Trophoblast cell (in vitro differentiated cells and primary cell): ENCODE measurements at regions not wholly inside any gene's neighbourhood (a gene's known extent, or its start where the extent isn't known, plus 50 kb on each side); places are given as distances from the start of the nearest gene placed in this dataset.

ENCODE experiments used
- DNase-seq, 2 donors: peaks; one replicate each; pipeline ENCODE4 v3.0.0-alpha.2; 2016
- H2AFZ ChIP-seq: 2 replicates; pipeline ENCODE4 v1.6.1; 2013; ENCODE audit warnings: low read length, moderate library complexity, mild to moderate bottlenecking; ENCODE audit not compliant: insufficient read depth, poor library complexity
- H2AK5ac ChIP-seq: 2 replicates; pipeline ENCODE4 v1.6.1; 2013; ENCODE audit warnings: mild to moderate bottlenecking, low read length
- H2BK120ac ChIP-seq: 2 replicates; pipeline ENCODE4 v1.6.1; 2013; ENCODE audit warnings: low read length, mild to moderate bottlenecking, moderate library complexity; ENCODE audit not compliant: insufficient read depth, poor library complexity
- H2BK12ac ChIP-seq: 2 replicates; pipeline ENCODE4 v1.6.1; 2013; ENCODE audit warnings: mild to moderate bottlenecking, low read length, moderate library complexity
- H2BK5ac ChIP-seq: 2 replicates; pipeline ENCODE4 v1.6.1; 2013; ENCODE audit warnings: low read length, low read depth, moderate library complexity, mild to moderate bottlenecking; ENCODE audit not compliant: poor library complexity
- H3K14ac ChIP-seq: 2 replicates; pipeline ENCODE4 v1.6.1; 2013; ENCODE audit warnings: mild to moderate bottlenecking, low read length
- H3K18ac ChIP-seq: 2 replicates; pipeline ENCODE4 v1.6.1; 2013; ENCODE audit warnings: mild to moderate bottlenecking, low read length
- H3K23ac ChIP-seq: 2 replicates; pipeline ENCODE4 v1.6.1; 2013; ENCODE audit warnings: low read length
- H3K27ac ChIP-seq: 2 replicates; pipeline ENCODE4 v1.5.1; 2013; ENCODE audit warnings: low read depth, mild to moderate bottlenecking, inconsistent platforms, low read length, moderate library complexity
- H3K27me3 ChIP-seq: 2 replicates; pipeline ENCODE4 v1.6.1; 2013; ENCODE audit warnings: inconsistent platforms, mild to moderate bottlenecking, low read length, moderate library complexity; ENCODE audit not compliant: insufficient read depth
- H3K36me3 ChIP-seq, 2 experiments: 1 replicate in 1 of 2; 2 replicates in 1 of 2; pipeline ENCODE4 v1.6.1; 2013; ENCODE audit warnings: low read length in 2 of 2, mild to moderate bottlenecking in 2 of 2, moderate library complexity in 1 of 2; ENCODE audit not compliant: insufficient read depth in 2 of 2, control insufficient read depth in 1 of 2
- H3K4ac ChIP-seq: 2 replicates; pipeline ENCODE4 v1.6.1; 2013; ENCODE audit warnings: low read depth, mild to moderate bottlenecking, low read length, moderate library complexity
- H3K4me1 ChIP-seq, 2 experiments: 1 replicate in 1 of 2; 2 replicates in 1 of 2; pipeline ENCODE4 v1.6.1; 2013; ENCODE audit warnings: low read length in 2 of 2, mild to moderate bottlenecking in 2 of 2, moderate library complexity in 1 of 2; ENCODE audit not compliant: insufficient read depth in 2 of 2, control insufficient read depth in 1 of 2
- H3K4me2 ChIP-seq: 2 replicates; pipeline ENCODE4 v1.6.1; 2013; ENCODE audit warnings: inconsistent platforms, mild to moderate bottlenecking, low read length, moderate library complexity
- H3K4me3 ChIP-seq: 2 replicates; pipeline ENCODE4 v1.5.1; 2013; ENCODE audit warnings: mild to moderate bottlenecking, low read depth, low read length, inconsistent platforms
- H3K79me1 ChIP-seq: one replicate; pipeline ENCODE4 v1.6.1; 2013; ENCODE audit warnings: low read length
- H3K79me2 ChIP-seq: 2 replicates; pipeline ENCODE4 v1.6.1; 2013; ENCODE audit warnings: low read length, mild to moderate bottlenecking; ENCODE audit not compliant: control insufficient read depth, insufficient read depth, poor library complexity
- H3K9ac ChIP-seq: 2 replicates; pipeline ENCODE4 v1.6.1; 2013; ENCODE audit warnings: mild to moderate bottlenecking, low read length
- H3K9me3 ChIP-seq: 2 replicates; pipeline ENCODE4 v1.6.1; 2013; ENCODE audit warnings: low read depth, mild to moderate bottlenecking, control low read depth, inconsistent platforms, low read length; ENCODE audit not compliant: insufficient read depth
- H4K12ac ChIP-seq: 2 replicates; pipeline ENCODE4 v1.6.1; 2013; ENCODE audit warnings: low read depth, mild to moderate bottlenecking, low read length, moderate library complexity
- H4K8ac ChIP-seq: 2 replicates; pipeline ENCODE4 v1.6.1; 2013; ENCODE audit warnings: low read depth, mild to moderate bottlenecking, low read length, moderate library complexity
- H4K91ac ChIP-seq: one replicate; pipeline ENCODE4 v1.6.1; 2013; ENCODE audit warnings: low read depth, mild to moderate bottlenecking, low read length, moderate library complexity
- WGBS: extraction: QIAGEN DNeasy Blood & Tissue Kit; methylation state at CpG from one replicate; pipeline ENCODE4 v1.1.7; 2013; ENCODE audit warnings: missing lambda C conversion rate; ENCODE audit not compliant: insufficient read length, insufficient coverage; ENCODE audit errors: extremely low coverage; 5-methylcytosine and 5-hydroxymethylcytosine counted together

DNA sequence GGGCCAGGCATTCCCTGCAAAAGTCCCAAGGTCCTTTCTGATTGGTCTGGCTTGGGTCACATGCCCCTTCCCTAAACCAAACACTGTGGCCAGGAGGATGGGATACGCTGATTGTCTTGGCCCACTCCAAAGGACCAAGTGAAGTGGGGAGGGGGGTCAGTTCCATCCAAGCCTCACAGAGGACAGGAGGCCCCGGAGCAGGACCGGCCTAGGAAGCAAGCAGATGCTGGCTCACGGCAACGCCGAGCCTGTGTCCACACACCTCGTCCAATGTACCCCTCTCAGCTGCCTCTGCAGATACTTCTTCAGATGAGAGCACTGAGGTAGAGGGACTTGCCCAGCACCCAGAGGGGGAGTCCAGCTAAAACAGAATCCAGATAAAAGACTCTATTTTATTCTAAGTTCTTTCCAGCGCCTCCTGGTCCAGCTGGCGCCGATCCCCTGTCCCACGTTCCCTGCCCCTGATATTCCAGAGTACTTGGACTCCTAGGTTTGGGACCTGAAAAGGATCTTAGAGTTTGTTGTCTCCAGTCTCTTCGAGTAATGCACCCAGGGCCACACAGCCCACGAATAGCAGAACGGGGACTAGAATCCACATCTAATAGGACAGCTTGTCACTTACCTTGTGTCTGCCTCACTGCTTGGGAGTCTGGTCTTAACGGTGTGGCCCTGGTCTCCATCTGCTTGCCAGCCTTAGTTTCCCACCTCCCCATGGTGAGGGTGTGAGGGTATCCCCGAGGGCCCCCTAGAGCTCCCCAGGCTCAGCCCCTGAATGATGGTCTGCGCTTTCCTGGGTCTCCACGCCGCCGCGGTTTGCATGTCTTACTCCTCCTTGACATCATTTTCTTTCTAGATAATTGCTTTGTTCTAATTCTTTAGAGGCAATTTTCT, 72.4 kb upstream of the UNC5A start:
- H4K12ac ChIP-seq: no peak overlapping the region
- H3K4me2 ChIP-seq: no peak overlapping the region
- no peak overlapping the region for H3K23ac ChIP-seq
- no peak overlapping the region for H4K8ac ChIP-seq
- no peak overlapping the region for H2BK120ac ChIP-seq
- H3K18ac ChIP-seq: no peak overlapping the region
- H3K4me3 ChIP-seq: no peak overlapping the region
- H2AFZ ChIP-seq: no peak overlapping the region
- no peak overlapping the region for H2BK5ac ChIP-seq
- no peaks in the 10 kb centered on the region for H3K79me1 ChIP-seq
- no peaks in the 10 kb centered on the region for H3K79me2 ChIP-seq
- H2BK12ac ChIP-seq: no peak overlapping the region
- H2AK5ac ChIP-seq: no peak overlapping the region
- H3K9ac ChIP-seq: no peak overlapping the region
- no peak overlapping the region for H3K4ac ChIP-seq
- H3K36me3 ChIP-seq: no peaks in the 10 kb centered on the region
- peaks cover under 1% of the 10 kb centered on the region for H3K27me3 ChIP-seq
- WGBS: no CpG with 5 or more reads among the region's 21 CpGs
- DNase-seq: no peak
- H3K4me1 ChIP-seq: peaks cover 2 to 4% of the 10 kb centered on the region in 2 experiments
- no peak overlapping the region for H3K14ac ChIP-seq
- H4K91ac ChIP-seq: no peak overlapping the region
- H3K27ac ChIP-seq: no peak overlapping the region
- peaks cover 5% of the 10 kb centered on the region for H3K9me3 ChIP-seq

DNA sequence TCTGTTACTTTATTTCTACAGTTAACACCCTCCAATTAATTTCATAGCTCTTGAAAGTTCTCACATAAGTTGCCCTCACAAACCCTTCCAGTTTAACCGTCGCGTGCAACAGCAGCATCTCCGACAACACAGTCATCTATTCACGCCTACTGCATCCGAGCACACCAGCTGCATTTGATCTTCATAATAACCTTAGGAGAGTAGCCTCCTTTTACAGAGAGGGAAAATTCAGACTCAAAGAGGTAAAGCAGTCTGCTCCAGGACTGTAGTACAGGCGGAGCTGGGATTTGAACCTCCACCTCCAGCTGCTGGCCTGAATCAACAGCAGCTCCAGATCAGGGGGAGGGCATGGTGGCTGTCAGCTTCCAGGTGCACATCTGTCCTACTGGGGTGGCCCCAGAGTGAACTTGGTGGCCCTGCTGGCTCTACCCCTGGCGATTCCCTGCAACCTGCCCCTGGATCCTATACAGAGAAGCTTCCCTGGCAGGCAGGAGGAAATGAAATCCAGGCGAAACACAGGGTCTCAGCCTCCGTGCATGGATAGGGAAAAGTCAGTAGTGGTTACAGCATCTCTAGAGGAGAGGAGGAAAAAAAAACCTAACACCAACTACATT, 71.6 kb upstream of the UNC5A start:
- Histone ChIP-seq H4K8ac (no peak overlapping the region), H3K27me3 (peaks cover 8% of the 10 kb centered on the region), H2BK5ac (no peak overlapping the region), H2AFZ (no peak overlapping the region), H3K36me3 (no peaks in the 10 kb centered on the region), H3K4me3 (no peak overlapping the region), H3K79me1 (no peaks in the 10 kb centered on the region), H3K18ac (no peak overlapping the region), H3K4ac (no peak overlapping the region), H3K4me2 (no peak overlapping the region), H3K14ac (no peak overlapping the region), H3K23ac (no peak overlapping the region), H4K12ac (no peak overlapping the region), H2BK120ac (no peak overlapping the region), H2AK5ac (no peak overlapping the region), H4K91ac (no peak overlapping the region), H2BK12ac (no peak overlapping the region), H3K27ac (no peak overlapping the region), H3K9me3 (peaks cover 6% of the 10 kb centered on the region), H3K4me1 (peaks cover 4 to 7% of the 10 kb centered on the region in 2 experiments), H3K79me2 (no peaks in the 10 kb centered on the region), H3K9ac (no peak overlapping the region)
- no peak for DNase-seq
- no CpG with 5 or more reads among the region's 10 CpGs for WGBS

DNA sequence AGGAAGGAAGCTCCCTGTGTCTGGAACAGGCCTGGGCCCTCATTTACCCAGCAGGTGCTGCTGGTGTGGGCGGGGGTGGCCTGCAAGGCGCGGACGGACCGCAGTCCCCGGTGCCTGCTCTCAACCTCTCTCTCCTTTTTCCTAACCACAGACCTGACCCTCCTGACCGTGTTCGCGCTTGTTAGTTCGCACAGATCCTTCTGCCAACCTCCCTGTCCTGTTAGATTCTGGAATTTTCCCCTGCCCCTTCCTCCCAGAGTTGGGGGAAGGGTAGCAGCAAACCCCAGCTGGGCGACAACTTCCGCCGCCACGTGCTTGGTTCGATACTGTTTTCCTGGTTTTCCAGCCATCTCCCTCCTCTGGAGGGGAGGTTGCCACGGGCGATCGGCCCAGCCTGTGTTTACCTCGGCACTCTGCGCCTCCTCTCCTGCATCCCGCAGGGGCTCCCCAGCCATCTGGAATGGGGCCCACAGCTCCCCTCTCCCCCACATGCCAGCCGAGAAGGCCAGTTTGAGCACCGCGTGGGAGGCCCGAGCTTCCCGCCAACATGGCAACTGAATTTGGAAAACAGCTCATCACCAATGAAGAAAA, 70.8 kb upstream of the UNC5A start:
- no peak overlapping the region for H3K14ac ChIP-seq
- H3K4ac ChIP-seq: no peak overlapping the region
- no peaks in the 10 kb centered on the region for H3K36me3 ChIP-seq
- no peak overlapping the region for H3K23ac ChIP-seq
- no peak overlapping the region for H2BK120ac ChIP-seq
- DNase-seq: no peak
- H3K9ac ChIP-seq: no peak overlapping the region
- WGBS: no CpG with 5 or more reads among the region's 26 CpGs
- H3K79me1 ChIP-seq: no peaks in the 10 kb centered on the region
- H3K79me2 ChIP-seq: no peaks in the 10 kb centered on the region
- H3K4me1 ChIP-seq: peaks cover 4 to 7% of the 10 kb centered on the region in 2 experiments
- H2AFZ ChIP-seq: no peak overlapping the region
- no peak overlapping the region for H3K4me3 ChIP-seq
- H2AK5ac ChIP-seq: no peak overlapping the region
- H4K8ac ChIP-seq: no peak overlapping the region
- peaks cover 15% of the 10 kb centered on the region for H3K27me3 ChIP-seq
- no peak overlapping the region for H3K27ac ChIP-seq
- H3K4me2 ChIP-seq: no peak overlapping the region
- no peak overlapping the region for H3K18ac ChIP-seq
- no peak overlapping the region for H2BK5ac ChIP-seq
- H2BK12ac ChIP-seq: no peak overlapping the region
- peaks cover 6% of the 10 kb centered on the region for H3K9me3 ChIP-seq
- H4K91ac ChIP-seq: no peak overlapping the region
- H4K12ac ChIP-seq: no peak overlapping the region

DNA sequence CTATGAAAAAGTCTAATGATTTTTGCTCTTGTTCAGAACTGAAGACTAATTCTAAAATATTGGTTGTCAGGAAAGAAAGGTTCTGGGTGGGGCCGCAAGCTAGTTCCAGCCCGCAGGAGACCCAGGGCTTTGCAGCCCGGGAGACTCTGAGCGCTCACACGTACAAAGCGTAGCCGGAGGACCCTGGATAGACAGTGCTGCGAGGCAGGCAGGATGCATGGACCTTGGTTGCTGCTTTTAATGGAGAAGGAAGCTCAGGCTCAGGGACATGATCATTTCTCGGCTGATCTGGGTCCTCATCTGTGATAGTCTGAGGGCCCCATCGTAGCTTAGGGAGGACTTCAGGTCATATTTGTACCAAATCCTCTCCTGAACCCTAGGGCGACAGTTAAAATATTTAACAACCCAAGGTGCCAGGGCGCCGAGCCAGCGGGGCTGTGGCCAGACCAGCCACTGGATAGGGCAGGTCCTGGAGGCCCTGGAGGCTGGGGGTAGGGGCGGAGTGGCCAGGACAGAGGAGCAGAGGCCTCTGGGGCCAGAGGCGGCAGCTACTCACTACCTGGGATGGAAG, 70.1 kb upstream of the UNC5A start:
- no peak overlapping the region for H2BK120ac ChIP-seq
- no peak overlapping the region for H4K12ac ChIP-seq
- no peak overlapping the region for H2AK5ac ChIP-seq
- peaks cover 6% of the 10 kb centered on the region for H3K9me3 ChIP-seq
- DNase-seq: no peak
- no peak overlapping the region for H3K23ac ChIP-seq
- H3K4ac ChIP-seq: no peak overlapping the region
- no peak overlapping the region for H2AFZ ChIP-seq
- H4K8ac ChIP-seq: no peak overlapping the region
- H3K18ac ChIP-seq: no peak overlapping the region
- no peak overlapping the region for H2BK12ac ChIP-seq
- H3K9ac ChIP-seq: no peak overlapping the region
- H3K4me2 ChIP-seq: no peak overlapping the region
- H3K4me1 ChIP-seq: peaks cover 4 to 7% of the 10 kb centered on the region in 2 experiments
- no peak overlapping the region for H3K4me3 ChIP-seq
- no peaks in the 10 kb centered on the region for H3K36me3 ChIP-seq
- no peak overlapping the region for H2BK5ac ChIP-seq
- WGBS: no CpG with 5 or more reads among the region's 16 CpGs
- H3K79me2 ChIP-seq: no peaks in the 10 kb centered on the region
- H3K27ac ChIP-seq: no peak overlapping the region
- H4K91ac ChIP-seq: no peak overlapping the region
- no peaks in the 10 kb centered on the region for H3K79me1 ChIP-seq
- no peak overlapping the region for H3K14ac ChIP-seq
- H3K27me3 ChIP-seq: peaks cover 15% of the 10 kb centered on the region
